Body of pancreas (tissue), 4 donors: ENCODE measurements at regions not wholly inside any gene's neighbourhood (a gene's known extent, or its start where the extent isn't known, plus 50 kb on each side); places are given as distances from the start of the nearest gene placed in this dataset.
"Not testable (repeated sequence)": the region's sequence is repeated elsewhere in the genome, so short reads cannot be mapped to it uniquely, and the experiment has no call there.

Source experiments
- ATAC-seq: fragments of 150-250 bp; one replicate; pipeline ENCODE4 v1.9.1; 2016
- DNase-seq, 4 donors: peaks; one replicate each; pipeline ENCODE4 v3.0.0-alpha.2; 2019
- H3K27ac ChIP-seq, 4 donors: fragments of 200-600 bp; sonication (generic); 1 replicate in 3 of 4; 2 replicates in 1 of 4; pipeline versions ENCODE4 v1.5.1 to v1.6.1; 2016 to 2019; ENCODE audit warnings: mild to moderate bottlenecking in 1 of 4, mixed read lengths in 1 of 4, moderate library complexity in 1 of 4
- H3K27me3 ChIP-seq, 2 donors: fragments of 200-600 bp; sonication (generic); one replicate each; pipeline ENCODE4 v1.6.0; 2016; ENCODE audit warnings: mild to moderate bottlenecking in 1 of 2
- H3K36me3 ChIP-seq, 2 donors: fragments of 200-600 bp; sonication (generic); replicated peaks in 1 of 2; 2 replicates each; pipeline ENCODE4 v1.5.1; 2016; ENCODE audit warnings: low read depth in 2 of 2; ENCODE audit not compliant: insufficient read depth in 1 of 2
- H3K4me1 ChIP-seq: fragments of 200-600 bp; sonication (generic); one replicate; pipeline ENCODE4 v1.6.0; 2016
- H3K4me3 ChIP-seq, 2 donors: fragments of 200-600 bp; sonication (generic); 1 replicate in 1 of 2; 2 replicates in 1 of 2; pipeline ENCODE4 v1.5.1; 2016 to 2019
- H3K9me3 ChIP-seq, 3 donors: fragments of 200-600 bp; sonication (generic); 1 replicate in 2 of 3; 2 replicates in 1 of 3; pipeline ENCODE4 v1.5.1; 2016
- CTCF ChIP-seq, 7 experiments: fragments of 450-650 bp in 4 of 7; fragments of 200-600 bp in 3 of 7; sonication (generic) in 3 of 7; IDR thresholded peaks; one replicate each; pipeline ENCODE4 v1.5.1; 2016 to 2019; ENCODE audit warnings: antibody characterized with exemption in 7 of 7
- POLR2A ChIP-seq, 3 donors: fragments of 450-650 bp; IDR thresholded peaks; one replicate each; pipeline ENCODE4 v1.6.1; 2016; ENCODE audit warnings: antibody characterized with exemption in 3 of 3, mild to moderate bottlenecking in 2 of 3
- WGBS, 2 donors: methylation state at CpG; one replicate each; pipeline ENCODE4 v1.1.5; 2017; 5-methylcytosine and 5-hydroxymethylcytosine counted together
- intact Hi-C: fragments of 100-400 bp; cut with DNase I; formaldehyde crosslinking; loops from one replicate; pipeline ENCODE4 v1.15.1; 2023

- no peaks in the 10 kb centered on the region for H3K9me3 ChIP-seq
- H3K27me3 ChIP-seq: no peaks in the 10 kb centered on the region
- DNase-seq: no peak
- TF ChIP-seq POLR2A (IDR thresholded peaks at IDR 0.05) (no peak), CTCF (IDR thresholded peaks at IDR 0.05) (no peak)
- no peak overlapping the region for H3K4me3 ChIP-seq
- no peak for ATAC-seq
- no peaks in the 10 kb centered on the region for H3K36me3 ChIP-seq
- H3K4me1 ChIP-seq: no peaks in the 10 kb centered on the region
- 77 to 80% methylated on average over 7 of the region's 7 CpGs for WGBS, 2 donors
- no peak overlapping the region for H3K27ac ChIP-seq
- intact Hi-C loops: no loop called here
Measured at GRCh38 chr10:80952436-80952835, 414.7 kb downstream of the SH2D4B start.

- H3K27me3 ChIP-seq: no peaks in the 10 kb centered on the region
- intact Hi-C loops: no loop called here
- 76 to 79% methylated on average over 4 of the region's 4 CpGs for WGBS, 2 donors
Measured at GRCh38 chr10:80957161-80957560, 419.5 kb downstream of the SH2D4B start.

GRCh38 chr10:80964179-80964578 is 426.5 kb downstream of the SH2D4B start:
- Histone ChIP-seq H3K27me3 (no peaks in the 10 kb centered on the region), H3K36me3 (no peaks in the 10 kb centered on the region), H3K9me3 (no peaks in the 10 kb centered on the region), H3K4me1 (no peaks in the 10 kb centered on the region), H3K4me3 (no peak overlapping the region), H3K27ac (no peak overlapping the region)
- intact Hi-C loops: no loop called here
- TF ChIP-seq POLR2A (IDR thresholded peaks at IDR 0.05) (no peak), CTCF (IDR thresholded peaks at IDR 0.05) (no peak)
- DNase-seq (no peak), ATAC-seq (no peak)
- WGBS, 2 donors: 49 to 59% methylated on average over 2 of the region's 2 CpGs

More at GRCh38 chr10:80957161-80957560, 419.5 kb downstream of the SH2D4B start:
- Histone ChIP-seq H3K4me3 (no peak overlapping the region), H3K36me3 (no peaks in the 10 kb centered on the region), H3K27ac (no peak overlapping the region), H3K4me1 (no peaks in the 10 kb centered on the region), H3K9me3 (no peaks in the 10 kb centered on the region)
- ATAC-seq: no peak
- TF ChIP-seq CTCF (IDR thresholded peaks at IDR 0.05) (no peak), POLR2A (IDR thresholded peaks at IDR 0.05) (no peak)
- no peak for DNase-seq

GRCh38 chr10:80964955-80965614 is 427.4 kb downstream of the SH2D4B start:
- Histone ChIP-seq H3K9me3 (no peaks in the 10 kb centered on the region), H3K36me3 (no peaks in the 10 kb centered on the region), H3K4me1 (no peaks in the 10 kb centered on the region), H3K4me3 (no peak overlapping the region), H3K27ac (no peak overlapping the region), H3K27me3 (no peaks in the 10 kb centered on the region)
- WGBS, 2 donors: 57 to 67% methylated on average over 3 of the region's 3 CpGs
- DNase-seq: no peak
- intact Hi-C loops: no loop called here
- ATAC-seq: no peak
- TF ChIP-seq CTCF (IDR thresholded peaks at IDR 0.05): no peak
- no peak for TF ChIP-seq POLR2A (IDR thresholded peaks at IDR 0.05)

GRCh38 chr10:80966326-80966986 is 428.8 kb downstream of the SH2D4B start:
- WGBS, 2 donors: 35 to 46% methylated on average over 3 of the region's 3 CpGs
- TF ChIP-seq POLR2A (IDR thresholded peaks at IDR 0.05): no peak
- TF ChIP-seq CTCF (IDR thresholded peaks at IDR 0.05): no peak
- Histone ChIP-seq H3K9me3 (no peaks in the 10 kb centered on the region), H3K27me3 (no peaks in the 10 kb centered on the region), H3K4me1 (no peaks in the 10 kb centered on the region), H3K4me3 (no peak overlapping the region), H3K36me3 (no peaks in the 10 kb centered on the region), H3K27ac (no peak overlapping the region)
- DNase-seq (no peak), ATAC-seq (no peak)
- intact Hi-C loops: no loop called here

GRCh38 chr10:80967357-80967756 is 429.7 kb downstream of the SH2D4B start:
- H3K9me3 ChIP-seq: not testable (repeated sequence)

More at GRCh38 chr10:80967357-80967756, 429.7 kb downstream of the SH2D4B start:
- H3K4me1 ChIP-seq, H3K27me3 ChIP-seq, H3K4me3 ChIP-seq, H3K36me3 ChIP-seq, ATAC-seq, DNase-seq, H3K27ac ChIP-seq, intact Hi-C loops: not testable (repeated sequence)
- WGBS, 2 donors: 76 to 78% methylated on average over 4 of the region's 4 CpGs
